ENCODE measurements at regions not wholly inside any gene's neighbourhood (a gene's known extent, or its start where the extent isn't known, plus 50 kb on each side); places are given as distances from the start of the nearest gene placed in this dataset.

GRCh38 chr3:72690629-72691028, 157.6 kb downstream of the SHQ1 start:
- TF ChIP-seq POLR2AphosphoS5 (IDR thresholded peaks at IDR 0.05; ENCODE audit: low read depth, low read length) = no peak
- TF ChIP-seq CTCF (IDR thresholded peaks at IDR 0.05; ENCODE audit: control extremely low read depth in 1 of 3, insufficient read depth in 1 of 3, low read depth in 1 of 3, low read length in 3 of 3) = no peak
- TF ChIP-seq CBX5 (IDR thresholded peaks at IDR 0.05; ENCODE audit: low read depth, low read length) = no peak
- no peak for TF ChIP-seq YY1 (IDR thresholded peaks at IDR 0.05; ENCODE audit: low read depth, low read length)
- no peak for TF ChIP-seq JUN (IDR thresholded peaks at IDR 0.05; ENCODE audit: low read depth, low read length)
- no peak for TF ChIP-seq SP4 (IDR thresholded peaks at IDR 0.05; ENCODE audit: low read length)

All from H1 (cell line).